AG04450 (cell line): ENCODE measurements at regions not wholly inside any gene's neighbourhood (a gene's known extent, or its start where the extent isn't known, plus 50 kb on each side); places are given as distances from the start of the nearest gene placed in this dataset.

Source experiments
- CTCF ChIA-PET: fragments of 300-600, 350-600 bp; formaldehyde crosslinking; extraction: SDS; loops from one replicate; lab custom pipeline; 2022; ENCODE audit warnings: antibody characterized with exemption, inconsistent platforms; lab: Charles Lee
- POLR2A ChIA-PET: fragments of 350-600 bp; formaldehyde crosslinking; extraction: SDS; loops from one replicate; lab custom pipeline; 2021; ENCODE audit warnings: antibody characterized with exemption, inconsistent platforms; lab: Yijun Ruan, JAX
- DNase-seq: peaks from one replicate; pipeline ENCODE4 v3.0.0-alpha.2; 2011; ENCODE audit warnings: low read depth, low spot score
- H3K27ac ChIP-seq: one replicate; pipeline ENCODE4 v1.5.1; 2012; ENCODE audit warnings: low read depth, low read length, control low read depth
- H3K27me3 ChIP-seq: one replicate; pipeline ENCODE4 v1.6.0; 2012; ENCODE audit warnings: low read length; ENCODE audit not compliant: control insufficient read depth, insufficient read depth
- H3K4me3 ChIP-seq: 2 replicates; pipeline ENCODE4 v1.5.1; 2011; ENCODE audit warnings: mild to moderate bottlenecking, low read depth, low read length, control low read depth
- H3K9me3 ChIP-seq: 2 replicates; pipeline ENCODE4 v1.5.1; 2012; ENCODE audit warnings: low read length; ENCODE audit not compliant: control insufficient read depth, insufficient read depth
- TF ChIP-seq, protein P1 (sequence below): IDR thresholded peaks from 2 replicates; pipeline ENCODE4 v1.5.1; 2011; ENCODE audit warnings: low read depth, low read length, control low read depth, inconsistent platforms

DNA sequence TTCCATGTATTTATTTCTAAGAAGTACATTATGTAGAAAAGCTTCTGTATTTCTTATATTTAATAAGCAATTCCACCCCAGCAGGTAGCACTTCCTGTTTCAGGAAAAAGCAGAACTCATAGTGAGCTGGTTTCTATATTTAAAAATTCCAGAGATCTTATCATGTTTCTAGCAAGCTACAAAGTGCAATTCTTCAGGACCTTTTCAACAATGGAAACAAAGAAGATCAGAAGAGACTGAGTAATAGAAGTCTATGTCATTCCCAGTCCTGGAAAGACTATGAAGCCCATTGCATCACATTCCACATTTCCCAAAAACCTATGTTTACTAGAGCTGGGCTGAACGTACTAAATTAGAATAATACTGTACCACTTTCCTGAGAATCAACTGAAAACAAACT, 302.6 kb upstream of the NRSN1 start:
- H3K9me3 ChIP-seq, result no peaks in the 10 kb centered on the region; the same call in 1 of the 2 replicates
- no peak for DNase-seq
- no peaks in the 10 kb centered on the region for H3K27me3 ChIP-seq
- ChIA-PET CTCF (no interaction called here), POLR2A (no interaction called here)
- no peak overlapping the region for H3K27ac ChIP-seq
- H3K4me3 ChIP-seq, result no peak overlapping the region
- TF ChIP-seq, protein P1, sequence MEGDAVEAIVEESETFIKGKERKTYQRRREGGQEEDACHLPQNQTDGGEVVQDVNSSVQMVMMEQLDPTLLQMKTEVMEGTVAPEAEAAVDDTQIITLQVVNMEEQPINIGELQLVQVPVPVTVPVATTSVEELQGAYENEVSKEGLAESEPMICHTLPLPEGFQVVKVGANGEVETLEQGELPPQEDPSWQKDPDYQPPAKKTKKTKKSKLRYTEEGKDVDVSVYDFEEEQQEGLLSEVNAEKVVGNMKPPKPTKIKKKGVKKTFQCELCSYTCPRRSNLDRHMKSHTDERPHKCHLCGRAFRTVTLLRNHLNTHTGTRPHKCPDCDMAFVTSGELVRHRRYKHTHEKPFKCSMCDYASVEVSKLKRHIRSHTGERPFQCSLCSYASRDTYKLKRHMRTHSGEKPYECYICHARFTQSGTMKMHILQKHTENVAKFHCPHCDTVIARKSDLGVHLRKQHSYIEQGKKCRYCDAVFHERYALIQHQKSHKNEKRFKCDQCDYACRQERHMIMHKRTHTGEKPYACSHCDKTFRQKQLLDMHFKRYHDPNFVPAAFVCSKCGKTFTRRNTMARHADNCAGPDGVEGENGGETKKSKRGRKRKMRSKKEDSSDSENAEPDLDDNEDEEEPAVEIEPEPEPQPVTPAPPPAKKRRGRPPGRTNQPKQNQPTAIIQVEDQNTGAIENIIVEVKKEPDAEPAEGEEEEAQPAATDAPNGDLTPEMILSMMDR, result no peak

DNA sequence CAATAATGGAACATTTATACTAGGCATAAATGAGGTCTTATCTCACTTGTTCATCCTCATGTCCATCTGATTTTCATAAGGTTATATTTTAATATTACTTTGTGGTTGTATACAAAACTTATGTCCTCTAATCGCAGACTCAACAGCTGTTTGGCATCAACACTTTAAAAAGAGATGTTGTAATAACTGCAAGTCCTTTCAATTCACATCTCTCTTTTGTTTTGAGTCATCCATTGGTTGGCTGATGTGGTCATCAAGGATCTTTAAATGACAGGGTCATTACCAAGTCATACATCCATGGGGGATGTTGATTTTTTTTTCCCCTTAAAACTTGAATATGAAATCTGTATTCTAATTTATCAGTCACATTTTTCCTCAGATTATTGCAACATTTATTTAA, 299.4 kb upstream of the NRSN1 start:
- ChIA-PET POLR2A (no interaction called here), CTCF (no interaction called here)
- Histone ChIP-seq H3K27ac (no peak overlapping the region), H3K27me3 (no peaks in the 10 kb centered on the region), H3K9me3 (no peaks in the 10 kb centered on the region; the same call in 1 of the 2 replicates), H3K4me3 (no peak overlapping the region)
- no peak for DNase-seq
- TF ChIP-seq, protein P1, result no peak

DNA sequence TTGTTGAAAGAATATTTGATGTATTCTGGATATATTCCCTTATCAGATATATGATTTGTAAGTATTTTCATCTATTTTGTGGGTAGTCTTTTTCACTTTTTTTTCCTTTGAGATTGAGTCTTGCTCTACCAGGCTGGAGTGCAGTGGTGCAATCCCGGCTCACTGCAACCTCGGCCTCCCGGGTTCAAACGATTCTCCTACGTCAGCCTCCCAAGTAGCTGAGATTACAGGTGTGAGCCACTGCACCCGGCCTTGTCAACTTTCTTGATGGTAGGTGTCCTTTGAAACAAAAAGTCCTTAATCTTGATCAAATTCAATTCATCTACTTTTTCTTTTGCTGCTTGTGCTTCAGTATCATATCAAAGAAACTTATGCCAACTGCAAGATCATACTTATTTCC, 297.2 kb upstream of the NRSN1 start:
- no peaks in the 10 kb centered on the region for H3K27me3 ChIP-seq
- H3K9me3 ChIP-seq, result no peaks in the 10 kb centered on the region
- POLR2A ChIA-PET, result no interaction called here
- CTCF ChIA-PET, result no interaction called here
- no peak overlapping the region for H3K27ac ChIP-seq
- no peak overlapping the region for H3K4me3 ChIP-seq
- TF ChIP-seq, protein P1, result no peak
- no peak for DNase-seq

DNA sequence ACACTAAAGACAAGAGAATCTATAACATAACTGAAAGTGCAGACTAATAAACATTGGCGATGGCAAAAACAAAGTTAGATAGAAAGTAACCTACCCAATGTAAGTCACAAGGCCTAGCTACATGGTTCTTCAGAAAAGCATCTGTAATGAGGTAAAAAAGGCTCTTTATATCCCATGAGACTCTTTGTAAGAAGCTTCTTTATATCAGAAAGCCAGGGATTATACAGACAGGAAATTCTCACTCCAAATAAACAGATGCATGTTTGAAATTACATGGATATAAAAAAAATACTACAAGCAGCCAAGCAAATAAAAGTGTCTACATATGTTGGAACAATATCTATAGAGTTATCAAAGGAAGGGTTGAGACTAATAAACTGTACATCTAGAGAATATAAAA, 284.9 kb upstream of the NRSN1 start:
- POLR2A ChIA-PET, result no interaction called here
- H3K27me3 ChIP-seq, result no peaks in the 10 kb centered on the region
- no peak for DNase-seq
- no peak overlapping the region for H3K4me3 ChIP-seq
- H3K9me3 ChIP-seq, result peaks cover 4% of the 10 kb centered on the region
- no peak overlapping the region for H3K27ac ChIP-seq
- TF ChIP-seq, protein P1, result no peak
- CTCF ChIA-PET, result no interaction called here

DNA sequence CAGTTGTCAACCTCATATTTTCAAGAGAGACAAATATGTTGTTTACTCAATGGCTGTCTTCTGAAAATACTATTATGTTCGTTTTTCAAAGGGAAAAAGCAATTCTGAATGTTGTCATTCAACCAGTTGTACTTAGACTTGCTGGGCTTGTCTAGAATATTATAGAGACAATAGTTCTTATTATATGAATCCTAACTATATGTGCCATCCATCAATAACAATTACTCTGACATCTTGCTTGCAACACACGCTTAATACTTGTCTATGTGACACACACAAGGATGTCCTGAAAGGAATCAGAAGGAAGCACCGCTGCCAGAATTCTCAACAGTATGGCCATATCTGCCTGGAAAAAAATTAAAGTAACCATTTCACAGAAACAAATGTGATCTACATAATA, 283.3 kb upstream of the NRSN1 start:
- H3K27ac ChIP-seq, result no peak overlapping the region
- ChIA-PET CTCF (no interaction called here), POLR2A (no interaction called here)
- TF ChIP-seq, protein P1, result no peak
- DNase-seq, result no peak
- peaks cover 4% of the 10 kb centered on the region for H3K9me3 ChIP-seq
- H3K27me3 ChIP-seq, result no peaks in the 10 kb centered on the region
- H3K4me3 ChIP-seq, result no peak overlapping the region
